AG09319 (cell line): ENCODE measurements at regions not wholly inside any gene's neighbourhood (a gene's known extent, or its start where the extent isn't known, plus 50 kb on each side); places are given as distances from the start of the nearest gene placed in this dataset.

Source experiments
- DNase-seq: peaks from one replicate; pipeline ENCODE4 v3.0.0-alpha.2; 2010; ENCODE audit warnings: low read depth; ENCODE audit errors: extremely low read depth
- TF ChIP-seq, protein P1 (sequence below): IDR thresholded peaks from 2 replicates; pipeline ENCODE4 v1.5.1; 2011; ENCODE audit warnings: low read depth, mild to moderate bottlenecking, inconsistent platforms, low read length, moderate library complexity

DNA sequence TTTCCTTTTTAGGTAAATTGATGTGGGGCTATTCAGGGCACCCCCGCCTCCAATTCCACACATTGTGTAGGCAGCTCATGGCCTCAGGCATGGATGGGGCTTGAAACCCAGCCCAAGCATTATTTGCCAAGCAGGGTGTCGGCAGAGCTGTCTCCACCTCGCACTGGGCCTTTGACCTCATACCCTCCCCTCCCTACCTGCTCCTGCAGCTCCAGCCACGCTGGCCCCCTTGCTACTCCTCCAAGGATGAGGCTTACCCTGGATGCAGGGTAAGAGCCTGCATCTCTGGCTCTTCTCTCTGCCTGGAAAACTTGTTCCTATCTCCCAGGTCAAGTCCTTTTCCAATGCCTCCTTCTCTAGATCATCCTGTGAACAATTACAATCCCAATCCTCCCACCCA lies 232.6 kb downstream of the SOD2 start:
- TF ChIP-seq, protein P1, sequence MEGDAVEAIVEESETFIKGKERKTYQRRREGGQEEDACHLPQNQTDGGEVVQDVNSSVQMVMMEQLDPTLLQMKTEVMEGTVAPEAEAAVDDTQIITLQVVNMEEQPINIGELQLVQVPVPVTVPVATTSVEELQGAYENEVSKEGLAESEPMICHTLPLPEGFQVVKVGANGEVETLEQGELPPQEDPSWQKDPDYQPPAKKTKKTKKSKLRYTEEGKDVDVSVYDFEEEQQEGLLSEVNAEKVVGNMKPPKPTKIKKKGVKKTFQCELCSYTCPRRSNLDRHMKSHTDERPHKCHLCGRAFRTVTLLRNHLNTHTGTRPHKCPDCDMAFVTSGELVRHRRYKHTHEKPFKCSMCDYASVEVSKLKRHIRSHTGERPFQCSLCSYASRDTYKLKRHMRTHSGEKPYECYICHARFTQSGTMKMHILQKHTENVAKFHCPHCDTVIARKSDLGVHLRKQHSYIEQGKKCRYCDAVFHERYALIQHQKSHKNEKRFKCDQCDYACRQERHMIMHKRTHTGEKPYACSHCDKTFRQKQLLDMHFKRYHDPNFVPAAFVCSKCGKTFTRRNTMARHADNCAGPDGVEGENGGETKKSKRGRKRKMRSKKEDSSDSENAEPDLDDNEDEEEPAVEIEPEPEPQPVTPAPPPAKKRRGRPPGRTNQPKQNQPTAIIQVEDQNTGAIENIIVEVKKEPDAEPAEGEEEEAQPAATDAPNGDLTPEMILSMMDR = no peak
- no peak for DNase-seq

DNA sequence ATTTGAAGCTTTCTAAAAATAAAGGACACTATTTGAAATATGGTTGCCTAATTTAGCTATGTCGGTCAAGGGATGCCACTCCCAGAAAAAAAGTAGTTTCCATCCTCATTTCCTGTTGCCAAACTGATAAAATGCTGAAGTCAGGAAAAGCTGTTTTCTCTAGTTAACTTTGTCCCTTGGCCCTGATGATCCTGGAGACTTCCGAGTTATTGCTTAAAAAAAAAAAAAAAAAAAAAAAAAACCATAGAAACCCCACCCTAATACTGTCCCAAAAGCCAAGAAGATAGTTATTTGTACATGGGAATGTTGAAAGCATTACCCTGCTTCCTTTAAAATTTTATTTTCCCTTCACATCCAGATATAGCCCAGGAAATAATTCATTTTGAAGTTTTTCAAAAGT lies 236.7 kb downstream of the SOD2 start:
- TF ChIP-seq, protein P1 = no peak
- DNase-seq = no peak

DNA sequence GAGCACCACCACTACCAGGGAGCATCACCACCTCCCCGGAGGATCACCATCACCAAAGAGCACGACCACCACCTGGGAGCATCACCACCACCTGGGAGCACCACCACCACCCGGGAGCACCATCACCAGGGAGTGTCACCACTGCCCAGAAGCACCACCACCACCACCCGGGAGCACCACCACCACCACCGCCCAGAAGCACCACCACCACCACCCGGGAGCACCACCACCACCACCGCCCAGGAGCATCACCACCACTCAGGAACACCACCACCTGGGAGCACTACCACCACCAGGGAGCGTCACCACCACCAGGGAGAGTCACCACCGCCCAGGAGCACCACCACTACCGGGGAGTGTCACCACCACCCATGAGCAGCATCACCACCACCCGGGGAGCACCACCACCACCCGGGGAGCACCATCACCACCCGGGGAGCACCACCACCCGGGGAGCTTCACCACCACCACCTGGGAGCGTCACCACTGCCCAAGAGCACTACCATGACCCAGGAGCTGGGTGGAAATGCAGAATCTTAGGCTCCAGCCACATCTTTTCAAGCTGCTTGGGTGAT lies 237.3 kb downstream of the SOD2 start:
- no peak for DNase-seq
- TF ChIP-seq, protein P1 = no peak

DNA sequence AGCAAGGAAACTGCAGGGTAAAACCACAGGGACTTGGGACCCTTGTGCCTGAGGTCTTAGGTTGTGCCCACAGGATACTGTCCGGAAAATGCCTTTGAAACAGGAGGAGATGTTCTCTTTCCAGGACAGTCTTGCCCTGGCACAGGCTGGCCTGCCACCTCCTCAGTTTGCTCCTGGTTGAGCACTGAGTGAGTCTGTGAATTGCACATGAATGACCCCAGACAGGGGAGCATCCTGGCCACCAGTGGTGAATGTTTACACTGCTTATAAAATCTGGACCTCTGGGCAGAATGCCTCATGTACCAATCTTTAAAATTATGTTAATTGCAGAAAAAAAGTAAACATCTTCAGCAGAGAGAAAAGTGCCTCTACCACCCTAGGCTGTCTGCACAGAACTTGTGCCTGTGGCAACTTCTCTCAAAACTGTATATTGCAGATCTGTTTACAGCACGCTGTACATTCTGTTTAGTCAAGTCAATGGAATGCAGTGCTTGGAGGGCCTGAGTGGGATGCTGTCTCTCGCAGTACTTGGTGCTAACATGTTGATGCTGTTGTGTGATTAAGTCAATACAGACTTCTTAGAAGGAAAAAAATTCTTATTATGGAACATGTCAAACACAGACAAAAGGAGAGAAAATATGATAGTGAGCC lies 242.1 kb downstream of the SOD2 start:
- DNase-seq = no peak
- TF ChIP-seq, protein P1 = no peak

DNA sequence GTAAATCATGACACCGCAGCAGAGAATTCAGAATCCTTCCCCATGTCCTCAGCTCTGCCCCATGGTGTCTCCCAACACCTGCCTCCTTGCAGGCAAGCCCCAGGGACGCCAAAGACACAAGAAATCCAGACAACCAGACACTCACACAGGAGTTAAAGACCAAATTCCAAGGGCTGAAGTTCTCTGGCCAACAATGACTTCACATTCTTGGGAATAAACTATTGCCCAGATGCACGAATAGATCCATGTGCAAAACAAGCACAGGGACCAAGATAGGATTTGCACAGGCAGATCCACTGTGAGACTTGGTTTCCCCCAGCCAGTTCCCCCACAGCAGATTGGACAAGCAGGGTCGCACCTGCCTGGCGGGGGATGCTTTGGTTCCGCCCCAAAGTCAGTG lies 246.7 kb downstream of the SOD2 start:
- TF ChIP-seq, protein P1 = no peak
- DNase-seq = no peak

DNA sequence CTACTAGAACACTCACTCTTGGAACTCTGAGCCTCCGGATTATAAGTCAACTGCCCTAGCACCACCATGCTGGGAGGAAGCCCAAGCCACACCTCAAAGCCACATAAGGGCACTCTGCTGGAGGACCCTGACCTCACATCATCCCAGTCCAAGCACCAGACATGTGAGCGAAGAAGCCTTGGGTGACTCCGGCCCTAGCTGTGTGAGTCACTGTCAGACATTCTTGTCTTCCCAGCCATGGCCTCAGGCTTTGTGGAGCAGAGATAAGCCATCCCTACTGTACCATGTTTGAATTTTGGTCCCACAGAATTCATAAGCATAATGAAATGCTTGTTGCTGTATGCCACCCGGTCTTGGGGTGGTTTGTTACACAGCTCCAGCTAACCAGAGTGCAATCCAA lies 247.7 kb downstream of the SOD2 start:
- no peak for DNase-seq
- TF ChIP-seq, protein P1 = no peak

DNA sequence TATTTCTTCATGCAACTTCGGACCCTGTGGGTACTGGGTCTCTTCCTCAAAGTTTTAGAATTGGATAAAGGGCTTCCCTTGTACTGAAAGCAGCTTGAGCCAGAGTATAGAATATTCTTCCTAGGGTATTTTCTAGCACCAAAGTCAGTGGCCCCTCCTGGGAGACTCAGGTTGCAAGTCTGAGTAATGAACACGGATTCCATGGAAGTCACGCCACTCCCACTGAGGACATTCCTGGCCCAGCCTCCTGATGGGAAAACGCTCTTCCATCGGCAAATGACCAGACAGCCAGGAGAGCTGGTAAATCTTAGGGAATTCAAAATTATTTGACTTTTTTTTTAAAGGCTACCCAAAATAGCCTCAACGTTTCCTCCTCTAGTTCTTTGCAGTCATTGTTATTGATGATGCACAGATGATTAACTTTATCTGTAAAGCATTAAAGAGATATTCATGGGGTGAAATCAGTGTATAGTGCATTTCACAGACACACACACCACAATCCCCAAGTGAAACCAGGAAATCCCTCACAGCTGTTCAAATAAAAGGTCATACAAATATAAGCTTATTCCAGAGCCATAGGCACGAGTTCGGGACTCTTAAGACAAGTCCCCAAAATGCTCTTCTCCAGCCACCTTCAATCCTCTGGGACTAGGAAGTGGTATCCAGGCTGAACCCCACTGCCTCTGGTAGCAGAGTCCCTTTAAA lies 248.8 kb downstream of the SOD2 start:
- TF ChIP-seq, protein P1 = no peak
- DNase-seq = no peak
